A172 (cell line): ENCODE measurements at regions not wholly inside any gene's neighbourhood (a gene's known extent, or its start where the extent isn't known, plus 50 kb on each side); places are given as distances from the start of the nearest gene placed in this dataset.
A peak's percentile ranks its signal among the peaks of the same experiment; 100 is the strongest.

ENCODE experiments used
- DNase-seq: peaks from one replicate; pipeline ENCODE4 v3.0.0-alpha.2; 2015; ENCODE audit warnings: low spot score

- DNase-seq: peak; percentile 83
Observed at GRCh38 chr13:74871369-74872070, 610.4 kb downstream of the TBC1D4 start.

GRCh38 chr13:74870865-74871264 is 611.1 kb downstream of the TBC1D4 start:
- no peak for DNase-seq

GRCh38 chr13:74869846-74870245 is 612.1 kb downstream of the TBC1D4 start:
- DNase-seq: no peak

- DNase-seq: no peak
Observed at GRCh38 chr13:74868049-74868448, 613.9 kb downstream of the TBC1D4 start.

- no peak for DNase-seq
Observed at GRCh38 chr13:74867460-74867859, 614.5 kb downstream of the TBC1D4 start.

GRCh38 chr13:74866101-74866500 is 615.9 kb downstream of the TBC1D4 start:
- DNase-seq: no peak

GRCh38 chr13:74865656-74866055 is 616.3 kb downstream of the TBC1D4 start:
- no peak for DNase-seq

GRCh38 chr13:74860789-74861188 is 621.2 kb downstream of the TBC1D4 start:
- DNase-seq: no peak

- no peak for DNase-seq
Observed at GRCh38 chr13:74850893-74851292, 631.1 kb downstream of the TBC1D4 start.

GRCh38 chr13:74847966-74848365 is 634.0 kb downstream of the TBC1D4 start:
- DNase-seq: no peak

- DNase-seq: no peak
Observed at GRCh38 chr13:74845806-74846205, 636.2 kb downstream of the TBC1D4 start.

- DNase-seq: no peak
Observed at GRCh38 chr13:74841651-74842050, 640.3 kb downstream of the TBC1D4 start.

GRCh38 chr13:74841123-74841522 is 640.8 kb downstream of the TBC1D4 start:
- no peak for DNase-seq

- no peak for DNase-seq
Observed at GRCh38 chr13:74839656-74840055, 642.3 kb downstream of the TBC1D4 start.

GRCh38 chr13:74838096-74838495 is 643.9 kb downstream of the TBC1D4 start:
- no peak for DNase-seq

- DNase-seq: no peak
Observed at GRCh38 chr13:74836628-74837027, 645.3 kb downstream of the TBC1D4 start.

- DNase-seq: no peak
Observed at GRCh38 chr13:74835579-74835978, 646.4 kb downstream of the TBC1D4 start.

- no peak for DNase-seq
Observed at GRCh38 chr13:74825938-74826246, 656.1 kb downstream of the TBC1D4 start.

- peak; percentile 57 for DNase-seq
Observed at GRCh38 chr13:74825152-74825937, 656.6 kb downstream of the TBC1D4 start.

- DNase-seq: no peak
Observed at GRCh38 chr13:74820809-74821208, 661.2 kb downstream of the TBC1D4 start.

GRCh38 chr13:74819549-74819948 is 662.4 kb downstream of the TBC1D4 start:
- no peak for DNase-seq

- DNase-seq: no peak
Observed at GRCh38 chr13:74816737-74817136, 665.2 kb downstream of the TBC1D4 start.

GRCh38 chr13:74796157-74796556 is 662.0 kb upstream of the KLF12 start:
- DNase-seq: no peak

GRCh38 chr13:74795526-74795925 is 661.3 kb upstream of the KLF12 start:
- DNase-seq: no peak
